K562 (cell line): ENCODE measurements at regions not wholly inside any gene's neighbourhood (a gene's known extent, or its start where the extent isn't known, plus 50 kb on each side); places are given as distances from the start of the nearest gene placed in this dataset.

Experiments used
- ATAC-seq: fragments of 200-7000 bp; cut with Tn5 transposase; 3 replicates; pipeline ENCODE4 v1.9.1; 2020; ENCODE audit warnings: moderate library complexity
- BruUV-seq: library from RNA; stranded (reverse); fragments of 400-500 nt; replicated peaks from 2 replicates; lab custom pipeline; 2021; lab: Mats Ljungman, UMichigan
- CTCF ChIA-PET: fragments of 300-600 bp; formaldehyde crosslinking; extraction: SDS; loops from one replicate; lab custom pipeline; 2021; ENCODE audit warnings: low intra/inter-chr PET ratio; lab: Yijun Ruan, JAX
- POLR2A ChIA-PET: fragments of 300-600, 350-650 bp; sonication (Branson Sonifier 250); formaldehyde crosslinking; extraction: SDS; loops from one replicate; lab custom pipeline; 2021; ENCODE audit warnings: antibody characterized with exemption, inconsistent platforms; lab: Yijun Ruan, JAX
- DNase-seq, 4 experiments: peaks; one replicate each; pipeline versions ENCODE4 v3.0.0 to v3.0.0-alpha.2; 2011 to 2018; ENCODE audit warnings: low spot score in 3 of 4, mixed read lengths in 3 of 4; ENCODE audit errors: extremely low read depth in 1 of 4
- FAIRE-seq: peaks from 2 replicates; lab custom pipeline; 2011; peaks lifted over from hg19 to GRCh38; lab: Jason Lieb, UNC
- H2AFZ ChIP-seq: 2 replicates; pipeline ENCODE4 v1.6.0; 2011; ENCODE audit warnings: low read depth, low read length, control low read depth, inconsistent platforms
- H3K27ac ChIP-seq: fragments of 200-600 bp; 3 replicates; pipeline ENCODE4 v1.8.0; 2011; ENCODE audit warnings: low read depth, mild to moderate bottlenecking, control low read depth, inconsistent platforms, low read length, moderate library complexity, mixed read lengths; ENCODE audit errors: extremely low read depth
- H3K27me3 ChIP-seq, 2 experiments: fragments of 300-600 bp in 1 of 2; 2 replicates in 1 of 2; 3 replicates in 1 of 2; pipeline versions ENCODE4 v1.6.0 to v1.8.0; 2011; ENCODE audit warnings: inconsistent platforms in 2 of 2, low read length in 2 of 2, mild to moderate bottlenecking in 1 of 2, mixed read lengths in 1 of 2, moderate library complexity in 1 of 2; ENCODE audit not compliant: control insufficient read depth in 2 of 2, insufficient read depth in 2 of 2
- H3K36me3 ChIP-seq: fragments of 300-600 bp; 3 replicates; pipeline ENCODE4 v1.8.0; 2011; ENCODE audit warnings: mild to moderate bottlenecking, low read length, inconsistent platforms; ENCODE audit not compliant: control insufficient read depth, insufficient read depth
- H3K4me1 ChIP-seq, 2 experiments: fragments of 200-600 bp in 1 of 2; replicated peaks in 1 of 2; 2 replicates in 1 of 2; 3 replicates in 1 of 2; pipeline versions ENCODE4 v1.5.1 to v1.8.0; 2011; ENCODE audit warnings: inconsistent platforms in 2 of 2, low read length in 2 of 2, mild to moderate bottlenecking in 1 of 2, mixed read lengths in 1 of 2, moderate library complexity in 1 of 2; ENCODE audit not compliant: control insufficient read depth in 2 of 2, insufficient read depth in 2 of 2
- H3K4me2 ChIP-seq: 2 replicates; pipeline ENCODE4 v1.6.1; 2011; ENCODE audit warnings: low read length, control low read depth, inconsistent platforms, mixed read lengths; ENCODE audit not compliant: insufficient read depth
- H3K4me3 ChIP-seq: fragments of 200-600 bp; sonication (generic), shearing (Covaris generic); 2 replicates; pipeline ENCODE4 v1.5.1; 2016; ENCODE audit warnings: control low read depth, inconsistent platforms
- H3K79me2 ChIP-seq: fragments of 200-600 bp; 3 replicates; pipeline ENCODE4 v1.8.0; 2011; ENCODE audit warnings: low read length, inconsistent platforms; ENCODE audit not compliant: control insufficient read depth, insufficient read depth
- H3K9ac ChIP-seq, 2 experiments: 2 replicates each; pipeline versions ENCODE4 v1.6.0 to v1.6.1; 2011; ENCODE audit warnings: low read depth in 2 of 2, low read length in 2 of 2, control low read depth in 1 of 2, inconsistent platforms in 1 of 2, mild to moderate bottlenecking in 1 of 2, mixed read lengths in 1 of 2; ENCODE audit not compliant: insufficient read depth in 1 of 2
- H3K9me1 ChIP-seq: one replicate; pipeline ENCODE4 v1.6.0; 2011; ENCODE audit warnings: inconsistent platforms, mild to moderate bottlenecking, low read length, moderate library complexity; ENCODE audit not compliant: control insufficient read depth, insufficient read depth
- H3K9me3 ChIP-seq: replicated peaks from 2 replicates; pipeline ENCODE4 v1.5.1; 2011; ENCODE audit warnings: low read depth, low read length, inconsistent platforms; ENCODE audit not compliant: control insufficient read depth, insufficient read depth
- H4K20me1 ChIP-seq: replicated peaks from 2 replicates; pipeline ENCODE4 v1.6.1; 2011; ENCODE audit warnings: low read length, inconsistent platforms, mixed read lengths; ENCODE audit not compliant: control insufficient read depth, insufficient read depth
- BRCA1 ChIP-seq, 2 experiments: fragments of 450-650 bp in 1 of 2; sonication (generic) in 1 of 2; formaldehyde crosslinking in 1 of 2; IDR thresholded peaks; 2 replicates each; pipeline versions ENCODE4 v1.5.0 to v1.6.1; 2017 to 2020; ENCODE audit warnings: mild to moderate bottlenecking in 1 of 2, missing genetic modification reagents in 1 of 2
- DPF2 ChIP-seq: fragments of 450-650 bp; IDR thresholded peaks from 2 replicates; pipeline ENCODE4 v1.6.1; 2016
- KLF10 ChIP-seq: fragments of 250-450 bp; sonication (Bioruptor Pico); IDR thresholded peaks from 2 replicates; pipeline ENCODE4 v1.6.1; 2021; ENCODE audit warnings: matching md5 sums
- MYC ChIP-seq, 2 experiments: fragments of 250-450 bp in 1 of 2; sonication (Bioruptor Pico) in 1 of 2; IDR thresholded peaks; 2 replicates each; pipeline versions ENCODE4 v1.5.1 to v1.6.1; 2012 to 2021; ENCODE audit warnings: low read depth in 2 of 2, borderline replicate concordance in 1 of 2, improper control_type of control experiment in 1 of 2, low read length in 1 of 2, mild to moderate bottlenecking in 1 of 2, moderate library complexity in 1 of 2
- SETDB1 ChIP-seq: IDR thresholded peaks from one replicate; pipeline ENCODE4 v1.6.1; 2012; ENCODE audit warnings: low read length, control low read depth, inconsistent platforms
- THRAP3 ChIP-seq: fragments of 450-650 bp; IDR thresholded peaks from 2 replicates; pipeline ENCODE4 v1.6.1; 2016; ENCODE audit warnings: mild to moderate bottlenecking, inconsistent platforms, borderline replicate concordance
- ZNF354B ChIP-seq: fragments of 250-450 bp; sonication (Bioruptor Pico); IDR thresholded peaks from 2 replicates; pipeline ENCODE4 v1.4.0; 2020
- ZNF507 ChIP-seq: conservative IDR thresholded peaks from 2 replicates; pipeline ENCODE4 v1.6.1; 2017; ENCODE audit warnings: missing genetic modification characterization, missing compliant biosample characterization
- WGBS: fragments of 100-300 bp; shearing (Covaris generic); methylation state at CpG from one replicate; pipeline ENCODE4 v1.1.6; 2016; ENCODE audit warnings: low coverage, mixed read lengths; ENCODE audit not compliant: insufficient coverage; ENCODE audit errors: missing lambda C conversion rate; 5-methylcytosine and 5-hydroxymethylcytosine counted together
- in situ Hi-C: fragments of 300-500 bp; cut with MboI; formaldehyde crosslinking; loops from 4 replicates; pipeline ENCODE4 v1.15.0; 2018; ENCODE audit warnings: inconsistent platforms, mixed read lengths
- intact Hi-C: fragments of 100-400 bp; cut with micrococcal nuclease; formaldehyde crosslinking; loops from 2 replicates; pipeline ENCODE4 v1.14.2; 2022
- TF ChIP-seq, protein P1 (sequence below): fragments of 250-450 bp; sonication (Bioruptor Pico); IDR thresholded peaks from 2 replicates; pipeline ENCODE4 v1.5.0; 2022; ENCODE audit warnings: mild to moderate bottlenecking
- TF ChIP-seq, protein P2 (sequence below): fragments of 450-650 bp; IDR thresholded peaks from 2 replicates; pipeline ENCODE4 v1.6.1; 2016
- TF ChIP-seq, protein P3 (sequence below): fragments of 250-450 bp; sonication (Bioruptor Pico); IDR thresholded peaks from 2 replicates; pipeline ENCODE4 v1.4.0; 2020
- TF ChIP-seq, protein P4 (sequence below): sonication (generic); formaldehyde crosslinking; IDR thresholded peaks from 2 replicates; pipeline ENCODE4 v1.8.1; 2023; ENCODE audit warnings: mild to moderate bottlenecking, missing genetic modification reagents

DNA sequence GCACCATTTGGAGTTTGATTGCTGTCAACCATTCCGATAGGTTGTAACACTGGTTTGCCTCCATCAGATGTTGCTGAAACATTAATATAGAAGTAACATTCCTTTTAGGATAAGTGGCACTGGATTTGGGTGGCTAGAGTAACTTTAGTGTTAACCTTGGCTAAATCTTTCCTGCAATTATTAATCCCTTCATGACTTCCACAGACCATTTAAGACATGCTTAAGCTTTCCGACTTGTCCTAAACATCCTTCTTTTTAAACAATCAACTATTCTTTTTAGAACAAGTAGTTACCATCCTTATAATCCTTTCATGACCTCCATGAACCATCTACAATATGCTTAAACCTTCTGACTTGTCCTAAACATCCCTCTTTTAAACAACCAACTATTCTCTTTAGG, 465.5 kb downstream of the DCDC2C start:
- no peaks in the 10 kb centered on the region for H4K20me1 ChIP-seq
- WGBS: 0% methylated on average over 2 of the region's 2 CpGs
- no peak for ATAC-seq
- no peak for TF ChIP-seq SETDB1
- TF ChIP-seq MYC (IDR thresholded peaks at IDR 0.05; ENCODE audit: low read depth, low read length): no peak
- no peak for TF ChIP-seq MYC (CRISPR knock-in tag; IDR thresholded peaks at IDR 0.05; ENCODE audit: borderline replicate concordance, low read depth)
- TF ChIP-seq, protein P1, sequence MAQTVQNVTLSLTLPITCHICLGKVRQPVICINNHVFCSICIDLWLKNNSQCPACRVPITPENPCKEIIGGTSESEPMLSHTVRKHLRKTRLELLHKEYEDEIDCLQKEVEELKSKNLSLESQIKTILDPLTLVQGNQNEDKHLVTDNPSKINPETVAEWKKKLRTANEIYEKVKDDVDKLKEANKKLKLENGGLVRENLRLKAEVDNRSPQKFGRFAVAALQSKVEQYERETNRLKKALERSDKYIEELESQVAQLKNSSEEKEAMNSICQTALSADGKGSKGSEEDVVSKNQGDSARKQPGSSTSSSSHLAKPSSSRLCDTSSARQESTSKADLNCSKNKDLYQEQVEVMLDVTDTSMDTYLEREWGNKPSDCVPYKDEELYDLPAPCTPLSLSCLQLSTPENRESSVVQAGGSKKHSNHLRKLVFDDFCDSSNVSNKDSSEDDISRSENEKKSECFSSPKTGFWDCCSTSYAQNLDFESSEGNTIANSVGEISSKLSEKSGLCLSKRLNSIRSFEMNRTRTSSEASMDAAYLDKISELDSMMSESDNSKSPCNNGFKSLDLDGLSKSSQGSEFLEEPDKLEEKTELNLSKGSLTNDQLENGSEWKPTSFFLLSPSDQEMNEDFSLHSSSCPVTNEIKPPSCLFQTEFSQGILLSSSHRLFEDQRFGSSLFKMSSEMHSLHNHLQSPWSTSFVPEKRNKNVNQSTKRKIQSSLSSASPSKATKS: no peak
- no peak for TF ChIP-seq BRCA1 (IDR thresholded peaks at IDR 0.05)
- TF ChIP-seq BRCA1 (CRISPR knock-in tag; IDR thresholded peaks at IDR 0.05): no peak
- no peak for TF ChIP-seq DPF2
- TF ChIP-seq, protein P2, sequence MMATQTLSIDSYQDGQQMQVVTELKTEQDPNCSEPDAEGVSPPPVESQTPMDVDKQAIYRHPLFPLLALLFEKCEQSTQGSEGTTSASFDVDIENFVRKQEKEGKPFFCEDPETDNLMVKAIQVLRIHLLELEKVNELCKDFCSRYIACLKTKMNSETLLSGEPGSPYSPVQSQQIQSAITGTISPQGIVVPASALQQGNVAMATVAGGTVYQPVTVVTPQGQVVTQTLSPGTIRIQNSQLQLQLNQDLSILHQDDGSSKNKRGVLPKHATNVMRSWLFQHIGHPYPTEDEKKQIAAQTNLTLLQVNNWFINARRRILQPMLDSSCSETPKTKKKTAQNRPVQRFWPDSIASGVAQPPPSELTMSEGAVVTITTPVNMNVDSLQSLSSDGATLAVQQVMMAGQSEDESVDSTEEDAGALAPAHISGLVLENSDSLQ: no peak
- TF ChIP-seq THRAP3: no peak
- TF ChIP-seq KLF10 (CRISPR knock-in tag): no peak
- TF ChIP-seq, protein P3, sequence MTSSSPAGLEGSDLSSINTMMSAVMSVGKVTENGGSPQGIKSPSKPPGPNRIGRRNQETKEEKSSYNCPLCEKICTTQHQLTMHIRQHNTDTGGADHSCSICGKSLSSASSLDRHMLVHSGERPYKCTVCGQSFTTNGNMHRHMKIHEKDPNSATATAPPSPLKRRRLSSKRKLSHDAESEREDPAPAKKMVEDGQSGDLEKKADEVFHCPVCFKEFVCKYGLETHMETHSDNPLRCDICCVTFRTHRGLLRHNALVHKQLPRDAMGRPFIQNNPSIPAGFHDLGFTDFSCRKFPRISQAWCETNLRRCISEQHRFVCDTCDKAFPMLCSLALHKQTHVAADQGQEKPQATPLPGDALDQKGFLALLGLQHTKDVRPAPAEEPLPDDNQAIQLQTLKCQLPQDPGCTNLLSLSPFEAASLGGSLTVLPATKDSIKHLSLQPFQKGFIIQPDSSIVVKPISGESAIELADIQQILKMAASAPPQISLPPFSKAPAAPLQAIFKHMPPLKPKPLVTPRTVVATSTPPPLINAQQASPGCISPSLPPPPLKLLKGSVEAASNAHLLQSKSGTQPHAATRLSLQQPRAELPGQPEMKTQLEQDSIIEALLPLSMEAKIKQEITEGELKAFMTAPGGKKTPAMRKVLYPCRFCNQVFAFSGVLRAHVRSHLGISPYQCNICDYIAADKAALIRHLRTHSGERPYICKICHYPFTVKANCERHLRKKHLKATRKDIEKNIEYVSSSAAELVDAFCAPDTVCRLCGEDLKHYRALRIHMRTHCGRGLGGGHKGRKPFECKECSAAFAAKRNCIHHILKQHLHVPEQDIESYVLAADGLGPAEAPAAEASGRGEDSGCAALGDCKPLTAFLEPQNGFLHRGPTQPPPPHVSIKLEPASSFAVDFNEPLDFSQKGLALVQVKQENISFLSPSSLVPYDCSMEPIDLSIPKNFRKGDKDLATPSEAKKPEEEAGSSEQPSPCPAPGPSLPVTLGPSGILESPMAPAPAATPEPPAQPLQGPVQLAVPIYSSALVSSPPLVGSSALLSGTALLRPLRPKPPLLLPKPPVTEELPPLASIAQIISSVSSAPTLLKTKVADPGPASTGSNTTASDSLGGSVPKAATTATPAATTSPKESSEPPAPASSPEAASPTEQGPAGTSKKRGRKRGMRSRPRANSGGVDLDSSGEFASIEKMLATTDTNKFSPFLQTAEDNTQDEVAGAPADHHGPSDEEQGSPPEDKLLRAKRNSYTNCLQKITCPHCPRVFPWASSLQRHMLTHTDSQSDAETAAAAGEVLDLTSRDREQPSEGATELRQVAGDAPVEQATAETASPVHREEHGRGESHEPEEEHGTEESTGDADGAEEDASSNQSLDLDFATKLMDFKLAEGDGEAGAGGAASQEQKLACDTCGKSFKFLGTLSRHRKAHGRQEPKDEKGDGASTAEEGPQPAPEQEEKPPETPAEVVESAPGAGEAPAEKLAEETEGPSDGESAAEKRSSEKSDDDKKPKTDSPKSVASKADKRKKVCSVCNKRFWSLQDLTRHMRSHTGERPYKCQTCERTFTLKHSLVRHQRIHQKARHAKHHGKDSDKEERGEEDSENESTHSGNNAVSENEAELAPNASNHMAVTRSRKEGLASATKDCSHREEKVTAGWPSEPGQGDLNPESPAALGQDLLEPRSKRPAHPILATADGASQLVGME (CRISPR knock-in tag): no peak
- TF ChIP-seq, protein P4, sequence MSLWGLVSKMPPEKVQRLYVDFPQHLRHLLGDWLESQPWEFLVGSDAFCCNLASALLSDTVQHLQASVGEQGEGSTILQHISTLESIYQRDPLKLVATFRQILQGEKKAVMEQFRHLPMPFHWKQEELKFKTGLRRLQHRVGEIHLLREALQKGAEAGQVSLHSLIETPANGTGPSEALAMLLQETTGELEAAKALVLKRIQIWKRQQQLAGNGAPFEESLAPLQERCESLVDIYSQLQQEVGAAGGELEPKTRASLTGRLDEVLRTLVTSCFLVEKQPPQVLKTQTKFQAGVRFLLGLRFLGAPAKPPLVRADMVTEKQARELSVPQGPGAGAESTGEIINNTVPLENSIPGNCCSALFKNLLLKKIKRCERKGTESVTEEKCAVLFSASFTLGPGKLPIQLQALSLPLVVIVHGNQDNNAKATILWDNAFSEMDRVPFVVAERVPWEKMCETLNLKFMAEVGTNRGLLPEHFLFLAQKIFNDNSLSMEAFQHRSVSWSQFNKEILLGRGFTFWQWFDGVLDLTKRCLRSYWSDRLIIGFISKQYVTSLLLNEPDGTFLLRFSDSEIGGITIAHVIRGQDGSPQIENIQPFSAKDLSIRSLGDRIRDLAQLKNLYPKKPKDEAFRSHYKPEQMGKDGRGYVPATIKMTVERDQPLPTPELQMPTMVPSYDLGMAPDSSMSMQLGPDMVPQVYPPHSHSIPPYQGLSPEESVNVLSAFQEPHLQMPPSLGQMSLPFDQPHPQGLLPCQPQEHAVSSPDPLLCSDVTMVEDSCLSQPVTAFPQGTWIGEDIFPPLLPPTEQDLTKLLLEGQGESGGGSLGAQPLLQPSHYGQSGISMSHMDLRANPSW (CRISPR knock-in tag): no peak
- TF ChIP-seq ZNF354B: no peak
- TF ChIP-seq ZNF507: no peak

More for the DNA sequence above, 465.5 kb downstream of the DCDC2C start:
- H3K4me2 ChIP-seq: no peak overlapping the region
- BruUV-seq: no TSS peak
- H3K36me3 ChIP-seq: no peaks in the 10 kb centered on the region
- no peaks in the 10 kb centered on the region for H3K79me2 ChIP-seq
- intact Hi-C loops (no loop called here), in situ Hi-C loops (no loop called here)
- no peak overlapping the region for H3K4me3 ChIP-seq
- FAIRE-seq (no peak), DNase-seq (no peak)
- ChIA-PET POLR2A (no interaction called here), CTCF (no interaction called here)
- H2AFZ ChIP-seq: no peak overlapping the region
- H3K27me3 ChIP-seq: no peaks in the 10 kb centered on the region
- H3K4me1 ChIP-seq: no peaks in the 10 kb centered on the region
- no peak overlapping the region for H3K27ac ChIP-seq
- H3K9me3 ChIP-seq: no peaks in the 10 kb centered on the region; the same call in 1 of the 2 replicates
- no peaks in the 10 kb centered on the region for H3K9me1 ChIP-seq
- no peak overlapping the region for H3K9ac ChIP-seq
